Neural cell (in vitro differentiated cells): ENCODE measurements at regions not wholly inside any gene's neighbourhood (a gene's known extent, or its start where the extent isn't known, plus 50 kb on each side); places are given as distances from the start of the nearest gene placed in this dataset.

Experiments used
- H2AFZ ChIP-seq: fragments of 200-600, 300-800 bp; sonication (generic), shearing (Covaris generic); 2 replicates; pipeline ENCODE4 v1.6.0; 2014; ENCODE audit warnings: low read depth, mild to moderate bottlenecking, antibody characterized with exemption, low read length, moderate library complexity
- H3F3A ChIP-seq: fragments of 200-600 bp; shearing (Covaris generic); 2 replicates; pipeline ENCODE4 v1.6.1; 2016; ENCODE audit warnings: mild to moderate bottlenecking, moderate library complexity, mixed read lengths, antibody characterized with exemption, low read length; ENCODE audit not compliant: insufficient read depth, poor library complexity, severe bottlenecking
- H3K27ac ChIP-seq: fragments of 200-600, 300-800 bp; sonication (generic), shearing (Covaris generic); 2 replicates; pipeline ENCODE4 v1.5.1; 2014; ENCODE audit warnings: mild to moderate bottlenecking, low read length, moderate library complexity
- H3K27me3 ChIP-seq: fragments of 300-800, 200-600 bp; sonication (generic), shearing (Covaris generic); 2 replicates; pipeline ENCODE4 v1.6.0; 2014; ENCODE audit warnings: mild to moderate bottlenecking, low read depth, low read length, moderate library complexity; ENCODE audit not compliant: insufficient read depth
- H3K36me3 ChIP-seq: fragments of 300-800, 200-600 bp; sonication (generic), shearing (Covaris generic); 2 replicates; pipeline ENCODE4 v1.5.1; 2014; ENCODE audit warnings: mild to moderate bottlenecking, antibody characterized with exemption, low read length, moderate library complexity; ENCODE audit not compliant: insufficient read depth
- H3K4me2 ChIP-seq: fragments of 300-800, 200-600 bp; sonication (generic), shearing (Covaris generic); 2 replicates; pipeline ENCODE4 v1.6.0; 2014; ENCODE audit warnings: mild to moderate bottlenecking, low read length
- H3K4me3 ChIP-seq: fragments of 300-800, 200-600 bp; sonication (generic), shearing (Covaris generic); 2 replicates; pipeline ENCODE4 v1.5.1; 2014; ENCODE audit warnings: mild to moderate bottlenecking, low read length, moderate library complexity
- H3K79me2 ChIP-seq: fragments of 200-600 bp; shearing (Covaris generic); replicated peaks from 2 replicates; pipeline ENCODE4 v1.6.0; 2014; ENCODE audit warnings: mild to moderate bottlenecking, low read length, moderate library complexity; ENCODE audit not compliant: insufficient read depth
- H3K9ac ChIP-seq: fragments of 300-800, 200-600 bp; sonication (generic), shearing (Covaris generic); 2 replicates; pipeline ENCODE4 v1.6.1; 2016; ENCODE audit warnings: mild to moderate bottlenecking, low read length, mixed read lengths
- H3K9me2 ChIP-seq: fragments of 200-600 bp; shearing (Covaris generic); 2 replicates; pipeline ENCODE4 v1.6.1; 2016; ENCODE audit warnings: mild to moderate bottlenecking, low read length, mixed read lengths; ENCODE audit not compliant: insufficient read depth
- H3K9me3 ChIP-seq: fragments of 200-600, 300-800 bp; sonication (generic), shearing (Covaris generic); 2 replicates; pipeline ENCODE4 v1.6.1; 2016; ENCODE audit warnings: mild to moderate bottlenecking, mixed run types, low read length, moderate library complexity, mixed read lengths
- H4K20me1 ChIP-seq: fragments of 200-600 bp; shearing (Covaris generic); 2 replicates; pipeline ENCODE4 v1.6.1; 2016; ENCODE audit warnings: mild to moderate bottlenecking, mixed run types; ENCODE audit not compliant: insufficient read depth
- EP300 ChIP-seq: fragments of 450-650 bp; conservative IDR thresholded peaks from 2 replicates; pipeline ENCODE4 v1.6.1; 2014; ENCODE audit warnings: antibody characterized with exemption, mild to moderate bottlenecking, moderate library complexity; ENCODE audit not compliant: poor library complexity, severe bottlenecking
- EZH2 ChIP-seq: fragments of 200-600, 300-800 bp; shearing (Covaris generic), sonication (generic); IDR thresholded peaks from 2 replicates; pipeline ENCODE4 v1.6.1; 2014; ENCODE audit warnings: antibody characterized with exemption, low read length, borderline replicate concordance, mild to moderate bottlenecking; ENCODE audit not compliant: insufficient read depth, poor library complexity, severe bottlenecking
- MXI1 ChIP-seq: fragments of 450-650 bp; conservative IDR thresholded peaks from 2 replicates; pipeline ENCODE4 v1.6.1; 2014; ENCODE audit warnings: antibody characterized with exemption, mild to moderate bottlenecking; ENCODE audit not compliant: poor library complexity, severe bottlenecking
- POLR2AphosphoS5 ChIP-seq: IDR thresholded peaks from 2 replicates; pipeline ENCODE4 v1.6.1; 2012
- RAD21 ChIP-seq: fragments of 450-650 bp; conservative IDR thresholded peaks from 2 replicates; pipeline ENCODE4 v1.6.1; 2014; ENCODE audit warnings: antibody characterized with exemption, mild to moderate bottlenecking, moderate library complexity
- SMC3 ChIP-seq: fragments of 450-650 bp; conservative IDR thresholded peaks from 2 replicates; pipeline ENCODE4 v1.6.1; 2014; ENCODE audit warnings: antibody characterized with exemption, mild to moderate bottlenecking, moderate library complexity; ENCODE audit not compliant: poor library complexity
- TAF1 ChIP-seq: IDR thresholded peaks from 2 replicates; pipeline ENCODE4 v1.6.1; 2012; ENCODE audit warnings: low read depth
- TF ChIP-seq, protein P1 (sequence below): IDR thresholded peaks from 2 replicates; pipeline ENCODE4 v1.6.1; 2012; ENCODE audit warnings: borderline replicate concordance
- TF ChIP-seq, protein P2 (sequence below): fragments of 450-650 bp; IDR thresholded peaks from 2 replicates; pipeline ENCODE4 v1.5.1; 2014; ENCODE audit warnings: antibody characterized with exemption, mild to moderate bottlenecking, moderate library complexity; ENCODE audit not compliant: poor library complexity, severe bottlenecking

DNA sequence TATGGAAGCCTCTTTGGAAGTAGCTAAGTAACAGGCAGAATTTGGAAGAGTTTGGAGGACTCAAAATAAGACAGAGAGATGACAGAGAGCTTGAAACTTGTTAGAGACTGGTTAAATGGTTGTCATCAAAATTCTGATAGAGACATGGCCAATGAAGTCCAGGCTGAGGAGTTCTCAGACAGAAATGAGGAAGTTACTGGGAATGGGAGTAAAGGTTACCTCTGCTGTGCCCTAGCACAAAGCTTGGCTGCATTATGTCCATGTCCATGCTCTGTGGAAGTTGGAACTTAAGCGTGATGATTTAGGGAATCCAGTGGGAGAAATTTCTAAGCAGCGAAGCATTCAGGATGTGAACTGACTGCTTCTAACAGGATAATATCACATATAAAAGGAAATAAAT lies 146.2 kb upstream of the NDST4 start (continued):
- no peak for TF ChIP-seq TAF1

DNA sequence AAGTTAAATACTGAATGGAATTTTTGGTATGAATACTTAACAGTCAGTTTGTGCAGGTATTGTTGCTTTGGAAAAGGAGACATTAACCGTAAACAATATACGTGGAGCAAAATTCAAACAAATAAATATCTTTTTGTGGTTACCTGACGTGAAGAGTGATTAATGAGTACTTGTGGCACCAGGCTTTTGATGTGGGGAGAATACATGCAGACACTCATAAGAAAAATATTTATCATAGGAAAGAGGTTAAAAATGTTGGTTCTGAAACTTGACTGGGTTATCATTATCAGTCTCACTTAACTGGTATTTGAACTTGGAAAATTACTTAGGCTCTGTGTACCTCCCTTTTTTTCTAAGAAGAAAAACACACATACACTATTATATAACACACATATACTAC lies 136.4 kb upstream of the NDST4 start:
- Histone ChIP-seq H4K20me1 (no peaks in the 10 kb centered on the region), H3K9ac (no peak overlapping the region), H3K36me3 (no peaks in the 10 kb centered on the region), H3K9me2 (no peaks in the 10 kb centered on the region), H3K4me3 (no peak overlapping the region), H3K79me2 (no peaks in the 10 kb centered on the region), H3K4me2 (no peak overlapping the region), H3K9me3 (no peaks in the 10 kb centered on the region), H2AFZ (no peak overlapping the region), H3F3A (no peaks in the 10 kb centered on the region), H3K27me3 (no peaks in the 10 kb centered on the region), H3K27ac (no peak overlapping the region)
- TF ChIP-seq, protein P1, sequence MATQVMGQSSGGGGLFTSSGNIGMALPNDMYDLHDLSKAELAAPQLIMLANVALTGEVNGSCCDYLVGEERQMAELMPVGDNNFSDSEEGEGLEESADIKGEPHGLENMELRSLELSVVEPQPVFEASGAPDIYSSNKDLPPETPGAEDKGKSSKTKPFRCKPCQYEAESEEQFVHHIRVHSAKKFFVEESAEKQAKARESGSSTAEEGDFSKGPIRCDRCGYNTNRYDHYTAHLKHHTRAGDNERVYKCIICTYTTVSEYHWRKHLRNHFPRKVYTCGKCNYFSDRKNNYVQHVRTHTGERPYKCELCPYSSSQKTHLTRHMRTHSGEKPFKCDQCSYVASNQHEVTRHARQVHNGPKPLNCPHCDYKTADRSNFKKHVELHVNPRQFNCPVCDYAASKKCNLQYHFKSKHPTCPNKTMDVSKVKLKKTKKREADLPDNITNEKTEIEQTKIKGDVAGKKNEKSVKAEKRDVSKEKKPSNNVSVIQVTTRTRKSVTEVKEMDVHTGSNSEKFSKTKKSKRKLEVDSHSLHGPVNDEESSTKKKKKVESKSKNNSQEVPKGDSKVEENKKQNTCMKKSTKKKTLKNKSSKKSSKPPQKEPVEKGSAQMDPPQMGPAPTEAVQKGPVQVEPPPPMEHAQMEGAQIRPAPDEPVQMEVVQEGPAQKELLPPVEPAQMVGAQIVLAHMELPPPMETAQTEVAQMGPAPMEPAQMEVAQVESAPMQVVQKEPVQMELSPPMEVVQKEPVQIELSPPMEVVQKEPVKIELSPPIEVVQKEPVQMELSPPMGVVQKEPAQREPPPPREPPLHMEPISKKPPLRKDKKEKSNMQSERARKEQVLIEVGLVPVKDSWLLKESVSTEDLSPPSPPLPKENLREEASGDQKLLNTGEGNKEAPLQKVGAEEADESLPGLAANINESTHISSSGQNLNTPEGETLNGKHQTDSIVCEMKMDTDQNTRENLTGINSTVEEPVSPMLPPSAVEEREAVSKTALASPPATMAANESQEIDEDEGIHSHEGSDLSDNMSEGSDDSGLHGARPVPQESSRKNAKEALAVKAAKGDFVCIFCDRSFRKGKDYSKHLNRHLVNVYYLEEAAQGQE, result no peak
- no peak for TF ChIP-seq MXI1

DNA sequence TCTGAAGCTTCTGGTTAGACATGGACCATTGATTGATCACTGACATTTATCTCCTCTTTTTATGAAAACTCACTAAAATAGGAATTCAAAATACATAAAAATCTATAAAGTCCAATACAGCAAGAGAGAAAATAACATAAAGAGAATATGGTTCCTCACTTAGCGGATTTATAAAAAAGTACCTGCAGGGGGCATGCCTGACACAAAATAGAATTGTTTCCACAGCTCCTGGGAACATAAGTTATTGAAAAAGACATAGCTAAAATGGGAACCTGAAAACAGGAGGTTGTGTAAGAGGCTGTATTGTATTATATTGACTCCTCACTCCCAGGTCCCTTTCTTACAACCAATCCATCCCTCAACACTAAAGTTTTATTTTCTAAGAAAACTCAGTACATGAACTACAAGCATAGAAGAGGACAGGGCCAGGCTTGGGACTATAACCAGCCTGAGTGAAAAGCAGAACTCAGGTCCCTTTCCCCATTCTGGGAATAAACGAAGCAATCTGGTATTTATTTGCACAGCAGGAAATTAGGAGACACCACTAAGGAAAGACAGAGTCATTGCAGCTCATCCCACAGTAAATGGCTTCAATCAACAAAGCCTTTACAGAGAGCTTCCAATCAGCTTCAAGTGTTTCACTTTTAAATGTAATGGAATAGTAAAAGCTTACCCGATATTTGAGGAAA lies 121.1 kb upstream of the NDST4 start:
- Histone ChIP-seq H3K27me3 (no peaks in the 10 kb centered on the region), H3K4me3 (no peak overlapping the region), H3K36me3 (no peaks in the 10 kb centered on the region), H3K79me2 (no peaks in the 10 kb centered on the region), H3K9me2 (no peaks in the 10 kb centered on the region), H3K9me3 (no peaks in the 10 kb centered on the region), H3K9ac (no peak overlapping the region), H4K20me1 (no peaks in the 10 kb centered on the region), H3F3A (no peaks in the 10 kb centered on the region), H3K27ac (no peak overlapping the region), H3K4me2 (no peak overlapping the region), H2AFZ (no peak overlapping the region)
- TF ChIP-seq, protein P2, sequence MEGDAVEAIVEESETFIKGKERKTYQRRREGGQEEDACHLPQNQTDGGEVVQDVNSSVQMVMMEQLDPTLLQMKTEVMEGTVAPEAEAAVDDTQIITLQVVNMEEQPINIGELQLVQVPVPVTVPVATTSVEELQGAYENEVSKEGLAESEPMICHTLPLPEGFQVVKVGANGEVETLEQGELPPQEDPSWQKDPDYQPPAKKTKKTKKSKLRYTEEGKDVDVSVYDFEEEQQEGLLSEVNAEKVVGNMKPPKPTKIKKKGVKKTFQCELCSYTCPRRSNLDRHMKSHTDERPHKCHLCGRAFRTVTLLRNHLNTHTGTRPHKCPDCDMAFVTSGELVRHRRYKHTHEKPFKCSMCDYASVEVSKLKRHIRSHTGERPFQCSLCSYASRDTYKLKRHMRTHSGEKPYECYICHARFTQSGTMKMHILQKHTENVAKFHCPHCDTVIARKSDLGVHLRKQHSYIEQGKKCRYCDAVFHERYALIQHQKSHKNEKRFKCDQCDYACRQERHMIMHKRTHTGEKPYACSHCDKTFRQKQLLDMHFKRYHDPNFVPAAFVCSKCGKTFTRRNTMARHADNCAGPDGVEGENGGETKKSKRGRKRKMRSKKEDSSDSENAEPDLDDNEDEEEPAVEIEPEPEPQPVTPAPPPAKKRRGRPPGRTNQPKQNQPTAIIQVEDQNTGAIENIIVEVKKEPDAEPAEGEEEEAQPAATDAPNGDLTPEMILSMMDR, result peak; percentile 40
- TF ChIP-seq SMC3 (peak; percentile 51), POLR2AphosphoS5 (no peak), EZH2 (no peak), TAF1 (no peak), RAD21 (peak; percentile 54), EP300 (no peak), MXI1 (no peak)
- TF ChIP-seq, protein P1, result no peak
